A549 (cell line): ENCODE measurements at regions not wholly inside any gene's neighbourhood (a gene's known extent, or its start where the extent isn't known, plus 50 kb on each side); places are given as distances from the start of the nearest gene placed in this dataset.

Source experiments
- ATAC-seq, 2 experiments: fragments of 200-7000 bp in 1 of 2; fragments of >200 bp in 1 of 2; cut with Nextera tagmentation in 1 of 2; cut with Tn5 transposase in 1 of 2; 3 replicates each; pipeline versions ENCODE4 v1.8.0 to v1.9.1; 2018 to 2020; ENCODE audit warnings: mild to moderate bottlenecking in 1 of 2, moderate library complexity in 1 of 2
- CTCF ChIA-PET: fragments of 300-600 bp; sonication (Branson Sonifier 250); formaldehyde crosslinking; extraction: SDS; loops from one replicate; lab custom pipeline; 2021; ENCODE audit warnings: antibody characterized with exemption, inconsistent platforms; lab: Yijun Ruan, JAX
- POLR2A ChIA-PET: fragments of 350-600 bp; formaldehyde crosslinking; extraction: SDS; loops from one replicate; lab custom pipeline; 2021; ENCODE audit warnings: antibody characterized with exemption, inconsistent platforms; lab: Yijun Ruan, JAX
- DNase-seq, 2 experiments: peaks; one replicate each; pipeline versions ENCODE4 v3.0.0 to v3.0.0-alpha.2; 2011 to 2016; ENCODE audit warnings: low read depth in 1 of 2, low spot score in 1 of 2
- FAIRE-seq: peaks from 2 replicates; lab custom pipeline; 2011; peaks lifted over from hg19 to GRCh38; lab: Jason Lieb, UNC
- H3K27ac ChIP-seq, 2 experiments: fragments of >200 bp; sonication (Bioruptor Twin); formaldehyde crosslinking; 3 replicates each; pipeline ENCODE4 v1.5.1; 2016 to 2017
- H3K4me1 ChIP-seq: fragments of >200 bp; sonication (Bioruptor Twin); formaldehyde crosslinking; 3 replicates; pipeline ENCODE4 v1.6.1; 2016
- H3K4me2 ChIP-seq: fragments of >200 bp; sonication (Bioruptor Twin); formaldehyde crosslinking; 3 replicates; pipeline ENCODE4 v1.6.1; 2016
- H3K4me3 ChIP-seq: fragments of >200 bp; sonication (Bioruptor Twin); formaldehyde crosslinking; 3 replicates; pipeline ENCODE4 v1.5.1; 2016
- H3K9me3 ChIP-seq: fragments of >200 bp; sonication (Bioruptor Twin); formaldehyde crosslinking; 3 replicates; pipeline ENCODE4 v1.6.1; 2016
- CBX2 ChIP-seq: fragments of 200-600 bp; sonication (generic); IDR thresholded peaks from 2 replicates; pipeline ENCODE4 v1.6.1; 2016; ENCODE audit warnings: low read depth, mild to moderate bottlenecking, borderline replicate concordance
- CBX8 ChIP-seq: fragments of 200-600 bp; sonication (generic); IDR thresholded peaks from 2 replicates; pipeline ENCODE4 v1.6.1; 2016
- CHD2 ChIP-seq: fragments of 150-350 bp; IDR thresholded peaks from 2 replicates; pipeline ENCODE4 v1.6.1; 2014; ENCODE audit warnings: low read length; ENCODE audit not compliant: partially characterized antibody
- EHF ChIP-seq: fragments of 250-450 bp; sonication (Bioruptor Pico); IDR thresholded peaks from 2 replicates; pipeline ENCODE4 v1.5.0; 2020; ENCODE audit warnings: mild to moderate bottlenecking
- EHMT2 ChIP-seq: fragments of 200-600 bp; sonication (generic); IDR thresholded peaks from 2 replicates; pipeline ENCODE4 v1.6.1; 2016; ENCODE audit warnings: antibody characterized with exemption, low read depth, mild to moderate bottlenecking, moderate library complexity
- EP300 ChIP-seq, 2 experiments: fragments of >200 bp; sonication (Bioruptor Twin); formaldehyde crosslinking; IDR thresholded peaks; 2 replicates in 1 of 2; 3 replicates in 1 of 2; pipeline ENCODE4 v1.6.1; 2016 to 2017
- HES2 ChIP-seq: fragments of >200 bp; sonication (Bioruptor Twin); formaldehyde crosslinking; IDR thresholded peaks from 2 replicates; pipeline ENCODE4 v1.6.1; 2016
- HOXA7 ChIP-seq: fragments of 250-450 bp; sonication (Bioruptor Pico); IDR thresholded peaks from 2 replicates; pipeline ENCODE4 v1.5.0; 2020; ENCODE audit warnings: mild to moderate bottlenecking, moderate library complexity
- HOXB5 ChIP-seq: fragments of 250-450 bp; sonication (Bioruptor Pico); IDR thresholded peaks from 2 replicates; pipeline ENCODE4 v1.5.0; 2020; ENCODE audit warnings: mild to moderate bottlenecking, moderate library complexity
- JUN ChIP-seq, 2 experiments: fragments of >200 bp; sonication (Bioruptor Twin); formaldehyde crosslinking; IDR thresholded peaks; 2 replicates in 1 of 2; 3 replicates in 1 of 2; pipeline ENCODE4 v1.6.1; 2016 to 2017
- JUNB ChIP-seq: fragments of >200 bp; sonication (Bioruptor Twin); formaldehyde crosslinking; IDR thresholded peaks from 2 replicates; pipeline ENCODE4 v1.6.1; 2016
- MAFK ChIP-seq: fragments of 450-650 bp; IDR thresholded peaks from 2 replicates; pipeline ENCODE4 v1.6.1; 2014; ENCODE audit not compliant: partially characterized antibody
- RAD21 ChIP-seq, 2 experiments: fragments of >200 bp in 1 of 2; sonication (Bioruptor Twin) in 1 of 2; formaldehyde crosslinking in 1 of 2; IDR thresholded peaks in 1 of 2; conservative IDR thresholded peaks in 1 of 2; 2 replicates in 1 of 2; 3 replicates in 1 of 2; pipeline ENCODE4 v1.6.1; 2012 to 2018; ENCODE audit warnings: inconsistent platforms in 1 of 2
- RARB ChIP-seq: fragments of 250-450 bp; sonication (Bioruptor Pico); IDR thresholded peaks from 2 replicates; pipeline ENCODE4 v1.8.0; 2021; ENCODE audit warnings: mild to moderate bottlenecking, moderate library complexity
- RNF2 ChIP-seq: fragments of 200-600 bp; sonication (generic); IDR thresholded peaks from 2 replicates; pipeline ENCODE4 v1.6.1; 2016; ENCODE audit warnings: low read depth, mild to moderate bottlenecking, antibody characterized with exemption, moderate library complexity, borderline replicate concordance
- SMC3 ChIP-seq: fragments of >200 bp; sonication (Bioruptor Twin); formaldehyde crosslinking; IDR thresholded peaks from 3 replicates; pipeline ENCODE4 v1.6.1; 2018; ENCODE audit warnings: inconsistent platforms
- SREBF2 ChIP-seq: fragments of 450-650 bp; IDR thresholded peaks from 2 replicates; pipeline ENCODE4 v1.6.1; 2014; ENCODE audit warnings: mild to moderate bottlenecking, moderate library complexity
- TFCP2L1 ChIP-seq: fragments of 250-450 bp; sonication (Bioruptor Pico); IDR thresholded peaks from 2 replicates; pipeline ENCODE4 v1.5.0; 2021; ENCODE audit warnings: mild to moderate bottlenecking
- ZFP36 ChIP-seq: fragments of 450-650 bp; IDR thresholded peaks from 2 replicates; pipeline ENCODE4 v1.6.1; 2014; ENCODE audit warnings: borderline replicate concordance; ENCODE audit not compliant: partially characterized antibody
- ZSCAN20 ChIP-seq: fragments of 250-450 bp; sonication (Bioruptor Pico); IDR thresholded peaks from 2 replicates; pipeline ENCODE4 v1.8.0; 2022; ENCODE audit warnings: mild to moderate bottlenecking, moderate library complexity
- WGBS: methylation state at CpG from one replicate; pipeline ENCODE4 v1.1.6; 2017; ENCODE audit errors: missing lambda C conversion rate; 5-methylcytosine and 5-hydroxymethylcytosine counted together
- TF ChIP-seq, protein P1 (sequence below): IDR thresholded peaks from 2 replicates; pipeline ENCODE4 v1.6.1; 2012; ENCODE audit warnings: low read depth, borderline replicate concordance
- TF ChIP-seq, protein P2 (sequence below): IDR thresholded peaks from 2 replicates; pipeline ENCODE4 v1.6.1; 2012
- TF ChIP-seq, protein P3 (sequence below): fragments of >200 bp; sonication (Bioruptor Twin); formaldehyde crosslinking; IDR thresholded peaks from 3 replicates; pipeline ENCODE4 v1.5.1; 2016

DNA sequence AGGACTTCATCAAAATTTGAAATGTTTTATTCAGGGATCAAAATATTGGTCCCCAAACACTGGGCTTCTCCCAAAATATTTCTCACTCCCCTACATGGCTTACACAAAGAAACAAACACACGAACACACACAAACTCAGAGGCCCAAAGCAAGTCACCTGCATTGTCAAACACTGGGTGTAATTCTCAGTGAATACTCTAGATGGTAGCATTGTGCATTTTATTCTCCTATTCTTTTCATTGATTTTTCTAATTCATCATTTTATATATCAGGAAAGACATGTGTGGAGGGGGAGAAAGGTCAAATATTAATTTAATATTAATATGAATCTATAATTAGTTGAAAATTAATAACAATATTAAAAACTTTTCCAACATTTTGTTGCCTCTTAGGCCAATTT is 72.3 kb upstream of the TNMD start:
- Histone ChIP-seq H3K4me3 (no peak overlapping the region), H3K4me2 (no peak overlapping the region), H3K4me1 (no peaks in the 10 kb centered on the region), H3K27ac (no peak overlapping the region), H3K9me3 (no peaks in the 10 kb centered on the region)
- CTCF ChIA-PET, result interaction anchor here (0.7 to 2.2 kb wide), 14 partner anchors 8 to 256 kb away, joined by 3 to 13 read pairs (median 4); partner anchors contain the start of gene TSPAN6
- WGBS, result 5% methylated on average over 1 of the region's 1 CpG
- DNase-seq, result peak; percentile 1 to 25
- peak; percentile 97 for FAIRE-seq
- POLR2A ChIA-PET, result no interaction called here
- no peak for TF ChIP-seq HOXA7
- TF ChIP-seq, protein P1, sequence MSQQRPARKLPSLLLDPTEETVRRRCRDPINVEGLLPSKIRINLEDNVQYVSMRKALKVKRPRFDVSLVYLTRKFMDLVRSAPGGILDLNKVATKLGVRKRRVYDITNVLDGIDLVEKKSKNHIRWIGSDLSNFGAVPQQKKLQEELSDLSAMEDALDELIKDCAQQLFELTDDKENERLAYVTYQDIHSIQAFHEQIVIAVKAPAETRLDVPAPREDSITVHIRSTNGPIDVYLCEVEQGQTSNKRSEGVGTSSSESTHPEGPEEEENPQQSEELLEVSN, result no peak
- TF ChIP-seq MAFK, result no peak
- no peak for TF ChIP-seq CBX2
- no peak for TF ChIP-seq ZSCAN20 (CRISPR knock-in tag)
- TF ChIP-seq SMC3, result peak; percentile 36; the same call in 1 of the 3 replicates
- TF ChIP-seq, protein P2, sequence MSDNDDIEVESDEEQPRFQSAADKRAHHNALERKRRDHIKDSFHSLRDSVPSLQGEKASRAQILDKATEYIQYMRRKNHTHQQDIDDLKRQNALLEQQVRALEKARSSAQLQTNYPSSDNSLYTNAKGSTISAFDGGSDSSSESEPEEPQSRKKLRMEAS, result no peak
- TF ChIP-seq EP300 (IDR thresholded peaks at IDR 0.05), result no peak
- TF ChIP-seq TFCP2L1, result no peak
- no peak for TF ChIP-seq EHMT2
- TF ChIP-seq RAD21 (conservative IDR thresholded peaks at IDR 0.05 in 1 of 2, IDR thresholded peaks at IDR 0.05 in 1 of 2), result peak; percentile 43 to 57; a peak in 2 of 5 replicates
- no peak for TF ChIP-seq HES2
- no peak for TF ChIP-seq CBX8
- no peak for TF ChIP-seq ZFP36
- TF ChIP-seq RARB (CRISPR knock-in tag), result no peak
- TF ChIP-seq CHD2, result no peak
- no peak for TF ChIP-seq RNF2
- TF ChIP-seq JUN (IDR thresholded peaks at IDR 0.05), result no peak
- TF ChIP-seq, protein P3, sequence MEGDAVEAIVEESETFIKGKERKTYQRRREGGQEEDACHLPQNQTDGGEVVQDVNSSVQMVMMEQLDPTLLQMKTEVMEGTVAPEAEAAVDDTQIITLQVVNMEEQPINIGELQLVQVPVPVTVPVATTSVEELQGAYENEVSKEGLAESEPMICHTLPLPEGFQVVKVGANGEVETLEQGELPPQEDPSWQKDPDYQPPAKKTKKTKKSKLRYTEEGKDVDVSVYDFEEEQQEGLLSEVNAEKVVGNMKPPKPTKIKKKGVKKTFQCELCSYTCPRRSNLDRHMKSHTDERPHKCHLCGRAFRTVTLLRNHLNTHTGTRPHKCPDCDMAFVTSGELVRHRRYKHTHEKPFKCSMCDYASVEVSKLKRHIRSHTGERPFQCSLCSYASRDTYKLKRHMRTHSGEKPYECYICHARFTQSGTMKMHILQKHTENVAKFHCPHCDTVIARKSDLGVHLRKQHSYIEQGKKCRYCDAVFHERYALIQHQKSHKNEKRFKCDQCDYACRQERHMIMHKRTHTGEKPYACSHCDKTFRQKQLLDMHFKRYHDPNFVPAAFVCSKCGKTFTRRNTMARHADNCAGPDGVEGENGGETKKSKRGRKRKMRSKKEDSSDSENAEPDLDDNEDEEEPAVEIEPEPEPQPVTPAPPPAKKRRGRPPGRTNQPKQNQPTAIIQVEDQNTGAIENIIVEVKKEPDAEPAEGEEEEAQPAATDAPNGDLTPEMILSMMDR, result peak; percentile 50
- ATAC-seq, result no peak

- no peaks in the 10 kb centered on the region for H3K4me1 ChIP-seq
- TF ChIP-seq EP300 (IDR thresholded peaks at IDR 0.05), result no peak
- no peak for TF ChIP-seq SMC3
- TF ChIP-seq JUNB, result no peak
- TF ChIP-seq, protein P3, result no peak
- no peak for TF ChIP-seq ZFP36
- no peak for TF ChIP-seq CBX2
- TF ChIP-seq EHF (CRISPR knock-in tag), result no peak
- no peak for TF ChIP-seq HOXB5 (CRISPR knock-in tag)
- TF ChIP-seq SREBF2, result no peak
- no peak overlapping the region for H3K4me3 ChIP-seq
- no peak for ATAC-seq
- H3K4me2 ChIP-seq, result no peak overlapping the region
- ChIA-PET CTCF (no interaction called here), POLR2A (no interaction called here)
- no peaks in the 10 kb centered on the region for H3K9me3 ChIP-seq
- WGBS, result 4% methylated on average over 6 of the region's 6 CpGs
- no peak overlapping the region for H3K27ac ChIP-seq
- peak; percentile 85 for FAIRE-seq
- no peak for DNase-seq
Observed at GRCh38 chrX:100494646-100495370, 84.7 kb upstream of the PCDH19 start.
